HG03439 (cell line): ENCODE measurements at regions not wholly inside any gene's neighbourhood (a gene's known extent, or its start where the extent isn't known, plus 50 kb on each side); places are given as distances from the start of the nearest gene placed in this dataset.

Experiments used
- ATAC-seq: cut with Tn5 transposase; IDR thresholded peaks from one replicate; pipeline ENCODE4 v1.9.1; 2021; ENCODE audit warnings: mild to moderate bottlenecking, moderate library complexity; ENCODE audit not compliant: unreplicated experiment

GRCh38 chr20:12265662-12266061, 348.0 kb downstream of the BTBD3 start:
- ATAC-seq, result no peak

GRCh38 chr20:12269579-12269978, 351.9 kb downstream of the BTBD3 start:
- ATAC-seq, result no peak

GRCh38 chr20:12270863-12271262, 353.2 kb downstream of the BTBD3 start:
- no peak for ATAC-seq

GRCh38 chr20:12276011-12276673, 358.4 kb downstream of the BTBD3 start:
- ATAC-seq, result no peak

- ATAC-seq, result no peak
Measured at GRCh38 chr20:12287575-12287974, 369.9 kb downstream of the BTBD3 start.

GRCh38 chr20:12289465-12289864, 371.8 kb downstream of the BTBD3 start:
- no peak for ATAC-seq

GRCh38 chr20:12291386-12291785, 373.7 kb downstream of the BTBD3 start:
- no peak for ATAC-seq

- no peak for ATAC-seq
Measured at GRCh38 chr20:12293900-12294299, 376.2 kb downstream of the BTBD3 start.

- no peak for ATAC-seq
Measured at GRCh38 chr20:12294678-12295077, 377.0 kb downstream of the BTBD3 start.

- ATAC-seq, result no peak
Measured at GRCh38 chr20:12305188-12305950, 387.7 kb downstream of the BTBD3 start.

- ATAC-seq, result no peak
Measured at GRCh38 chr20:12306107-12306506, 388.4 kb downstream of the BTBD3 start.

GRCh38 chr20:12311094-12311865, 393.6 kb downstream of the BTBD3 start:
- no peak for ATAC-seq

GRCh38 chr20:12315652-12316051, 398.0 kb downstream of the BTBD3 start:
- no peak for ATAC-seq

- ATAC-seq, result no peak
Measured at GRCh38 chr20:12316794-12317193, 399.1 kb downstream of the BTBD3 start.

GRCh38 chr20:12317433-12317832, 399.7 kb downstream of the BTBD3 start:
- ATAC-seq, result no peak

GRCh38 chr20:12318043-12318442, 400.4 kb downstream of the BTBD3 start:
- no peak for ATAC-seq

GRCh38 chr20:12321736-12322135, 404.0 kb downstream of the BTBD3 start:
- no peak for ATAC-seq

- no peak for ATAC-seq
Measured at GRCh38 chr20:12327205-12327604, 409.5 kb downstream of the BTBD3 start.

GRCh38 chr20:12331236-12331635, 413.5 kb downstream of the BTBD3 start:
- no peak for ATAC-seq

- ATAC-seq, result no peak
Measured at GRCh38 chr20:12337601-12338000, 419.9 kb downstream of the BTBD3 start.

- ATAC-seq, result no peak
Measured at GRCh38 chr20:12345978-12346377, 428.3 kb downstream of the BTBD3 start.

- ATAC-seq, result no peak
Measured at GRCh38 chr20:12353842-12354241, 436.1 kb downstream of the BTBD3 start.
